Forelimb muscle (tissue), 1 donor: ENCODE measurements at regions not wholly inside any gene's neighbourhood (a gene's known extent, or its start where the extent isn't known, plus 50 kb on each side); places are given as distances from the start of the nearest gene placed in this dataset.
A peak's percentile ranks its signal among the peaks of the same experiment; 100 is the strongest.
"Not testable (repeated sequence)": the region's sequence is repeated elsewhere in the genome, so short reads cannot be mapped to it uniquely, and the experiment has no call there.

Experiments used
- DNase-seq: peaks from one replicate; pipeline ENCODE4 v3.0.0-alpha.2; 2013; ENCODE audit warnings: low read depth

GRCh38 chr14:81584495-81584894 is 50.8 kb upstream of the SEL1L start:
- DNase-seq, result no peak

- no peak for DNase-seq
These were observed 55.9 kb upstream of the SEL1L start for GRCh38 chr14:81589381-81590065.

DNA sequence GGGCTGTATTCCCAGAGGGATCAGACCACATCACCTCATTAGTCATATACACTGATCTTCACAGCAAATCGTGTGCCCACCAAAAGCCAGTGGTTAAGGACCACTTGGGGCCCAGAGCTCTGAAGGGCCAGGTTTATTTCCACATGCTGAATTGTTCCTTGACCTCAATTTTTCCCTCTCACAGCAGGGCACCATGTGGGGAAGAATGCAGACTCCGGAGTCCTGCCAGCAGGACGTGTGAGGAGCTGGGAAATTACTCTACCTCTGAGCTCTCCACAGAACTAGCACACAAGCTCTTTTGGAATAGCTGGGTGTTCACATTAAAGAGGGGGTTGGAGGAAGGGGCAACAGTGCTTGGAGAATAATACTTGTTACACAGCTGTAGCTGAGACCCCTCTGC is 57.6 kb upstream of the SEL1L start:
- no peak for DNase-seq

GRCh38 chr14:81594012-81594411 is 60.4 kb upstream of the SEL1L start:
- no peak for DNase-seq

- no peak for DNase-seq
These were observed 72.0 kb upstream of the SEL1L start for GRCh38 chr14:81605660-81606059.

DNA sequence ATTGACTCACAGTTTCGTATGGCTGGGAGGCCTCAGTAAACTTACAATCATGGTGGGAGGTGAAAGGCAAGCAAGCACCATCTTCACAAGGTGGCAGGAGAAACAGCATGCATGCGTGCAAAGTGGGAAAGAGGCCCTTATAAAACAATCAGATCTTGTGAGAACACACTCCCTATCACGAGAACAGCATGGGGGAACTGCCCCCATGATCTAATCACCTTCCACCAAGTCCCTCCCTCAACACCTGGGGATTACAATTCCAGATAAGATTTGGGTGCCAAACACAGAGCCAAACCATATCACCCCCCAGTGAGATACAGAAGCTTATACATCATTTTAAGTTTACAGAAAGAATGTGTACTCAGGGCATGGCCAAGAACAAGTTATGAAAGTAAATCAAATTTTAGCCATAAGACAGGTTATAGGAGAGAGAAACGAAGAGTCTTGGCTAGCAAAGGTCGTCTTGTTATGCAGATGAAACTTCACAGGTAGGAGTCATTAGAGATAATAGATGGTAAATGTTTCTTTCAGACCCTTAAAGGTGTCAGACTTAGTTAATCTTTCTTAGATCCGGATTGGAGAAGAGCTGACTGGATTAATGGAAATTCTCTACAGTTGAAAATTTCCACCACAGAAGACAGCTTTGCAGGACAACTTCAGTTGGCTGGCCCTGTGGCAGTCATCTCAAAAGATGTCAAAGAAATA is 79.8 kb upstream of the SEL1L start:
- DNase-seq, result no peak

DNA sequence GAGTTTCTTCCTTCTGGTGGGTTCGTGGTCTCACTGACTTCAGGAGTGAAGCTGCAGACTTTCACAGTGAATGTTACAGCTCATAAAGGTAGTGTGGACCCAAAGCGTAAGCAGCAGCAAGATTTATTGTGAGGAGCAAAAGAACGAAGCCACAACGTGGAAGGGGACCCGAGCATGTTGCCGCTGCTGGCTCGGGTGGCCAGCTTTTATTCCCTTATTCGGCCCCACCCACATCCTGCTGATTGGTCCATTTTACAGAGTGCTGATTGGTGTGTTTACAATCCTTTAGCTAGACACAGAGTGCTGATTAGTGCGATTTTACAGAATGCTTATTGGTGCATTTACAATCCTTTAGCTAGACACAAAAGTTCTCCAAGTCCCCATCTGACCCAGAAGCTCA is 80.6 kb upstream of the SEL1L start:
- not testable (repeated sequence) for DNase-seq

DNA sequence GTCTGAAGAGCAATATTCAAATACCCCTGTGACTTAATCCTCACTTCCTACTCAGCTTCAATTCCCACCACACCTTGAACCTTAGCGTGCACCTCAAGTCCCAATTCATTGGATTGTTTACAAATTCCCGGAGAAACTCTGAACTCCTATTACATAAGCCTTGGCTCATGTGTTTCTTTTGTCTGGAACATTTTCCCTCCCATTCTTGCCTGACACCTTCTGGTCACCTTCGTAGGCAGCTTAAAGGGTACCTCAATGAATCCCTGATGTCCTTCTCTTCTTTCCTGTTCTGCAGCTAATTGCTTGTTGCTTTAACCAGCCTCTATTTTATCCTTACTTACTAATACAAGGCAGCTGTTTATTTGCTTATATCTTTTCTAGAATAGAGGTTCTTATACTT is 85.0 kb upstream of the SEL1L start:
- DNase-seq, result no peak

- no peak for DNase-seq
These were observed 86.2 kb upstream of the SEL1L start for GRCh38 chr14:81619816-81620215.

- not testable (repeated sequence) for DNase-seq
These were observed 90.2 kb upstream of the SEL1L start for GRCh38 chr14:81623771-81624396.

GRCh38 chr14:81625343-81625742 is 91.7 kb upstream of the SEL1L start:
- peak; percentile 26 for DNase-seq

GRCh38 chr14:81632157-81632556 is 98.5 kb upstream of the SEL1L start:
- no peak for DNase-seq

DNA sequence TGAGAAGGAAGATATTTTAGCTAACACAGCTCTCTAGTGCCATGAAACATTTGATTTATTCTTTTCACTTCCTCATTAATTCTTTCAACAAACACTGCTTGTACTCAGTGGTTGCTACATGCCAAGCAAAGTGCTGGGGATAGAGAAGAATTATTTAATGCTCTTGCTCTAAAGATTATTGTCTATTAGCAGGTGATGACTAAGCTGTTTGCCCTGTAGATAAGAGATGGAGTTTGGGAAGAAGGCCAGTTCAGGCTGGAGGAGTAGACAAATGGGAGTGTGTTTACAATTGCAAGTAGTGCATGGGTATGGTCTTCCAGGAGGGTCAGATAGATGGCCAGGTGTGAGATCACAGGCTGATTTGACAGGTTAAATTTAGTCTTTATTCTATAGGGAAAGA is 99.8 kb upstream of the SEL1L start:
- no peak for DNase-seq

DNA sequence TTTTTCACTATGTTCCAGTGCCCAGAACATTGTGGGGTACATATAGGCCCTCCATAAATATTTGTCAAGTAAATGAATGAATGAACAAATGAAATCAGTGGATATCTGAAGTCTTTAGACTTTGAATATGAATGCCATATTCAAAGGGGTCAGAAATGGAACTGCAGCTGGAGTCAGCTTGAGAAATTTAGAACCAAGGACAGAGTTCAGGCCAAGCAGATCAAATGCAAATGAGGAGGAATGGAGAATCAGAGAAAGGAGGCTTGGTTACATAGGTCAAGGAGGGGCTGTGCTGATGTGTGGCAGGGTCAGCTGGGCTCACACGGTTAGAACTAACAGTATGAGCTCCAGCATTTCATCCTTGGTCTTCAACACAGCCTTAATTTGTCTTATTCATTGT is 104.0 kb upstream of the SEL1L start:
- DNase-seq, result no peak

DNA sequence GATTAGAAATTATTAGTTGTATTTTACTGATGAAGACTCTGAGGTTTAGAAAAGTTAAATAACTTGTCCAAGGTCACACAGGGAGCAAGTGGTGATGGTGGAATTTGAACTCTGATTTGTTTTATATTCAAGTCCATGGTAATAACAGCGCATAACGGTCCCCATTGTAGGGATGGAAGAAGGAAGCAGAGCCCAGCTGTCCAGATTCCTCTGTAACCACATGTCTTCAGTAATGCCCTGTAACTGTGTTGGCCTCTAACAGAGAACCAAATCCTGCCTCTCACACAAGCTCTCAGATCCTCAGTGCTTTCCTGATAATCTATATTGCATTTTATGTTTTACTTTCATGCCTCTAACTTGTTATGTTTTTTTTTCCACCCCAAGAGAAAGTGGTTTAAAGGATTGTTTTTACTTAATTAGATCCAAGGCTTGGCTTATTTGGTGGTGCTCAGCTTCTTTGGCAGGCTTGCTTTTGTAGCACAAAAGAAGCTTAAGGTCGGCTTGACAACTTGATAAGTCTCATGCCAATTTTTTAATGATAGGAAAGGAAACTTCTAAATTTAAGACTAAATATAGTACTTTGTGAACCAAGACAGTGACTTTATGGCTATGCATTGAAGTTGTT is 105.1 kb upstream of the SEL1L start:
- no peak for DNase-seq

DNA sequence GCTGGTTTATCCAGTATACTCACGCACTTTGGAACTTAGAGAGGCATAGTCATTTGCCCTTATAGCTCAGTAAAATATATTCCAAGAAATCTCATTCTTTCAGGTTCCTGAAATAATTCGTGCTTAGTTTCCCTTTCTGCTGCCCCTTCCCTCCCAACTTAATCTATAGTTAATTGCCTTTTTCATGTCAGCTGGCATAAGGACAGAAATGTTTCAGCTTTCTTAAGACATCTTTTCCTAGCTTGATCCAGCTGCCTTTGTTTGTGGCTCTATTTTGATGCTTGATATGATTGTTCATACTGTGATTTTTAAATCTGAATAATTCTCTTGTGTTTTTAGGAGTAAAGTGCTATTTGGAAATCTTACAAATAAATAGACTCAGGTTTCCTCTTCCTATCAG is 120.0 kb upstream of the SEL1L start:
- no peak for DNase-seq

DNA sequence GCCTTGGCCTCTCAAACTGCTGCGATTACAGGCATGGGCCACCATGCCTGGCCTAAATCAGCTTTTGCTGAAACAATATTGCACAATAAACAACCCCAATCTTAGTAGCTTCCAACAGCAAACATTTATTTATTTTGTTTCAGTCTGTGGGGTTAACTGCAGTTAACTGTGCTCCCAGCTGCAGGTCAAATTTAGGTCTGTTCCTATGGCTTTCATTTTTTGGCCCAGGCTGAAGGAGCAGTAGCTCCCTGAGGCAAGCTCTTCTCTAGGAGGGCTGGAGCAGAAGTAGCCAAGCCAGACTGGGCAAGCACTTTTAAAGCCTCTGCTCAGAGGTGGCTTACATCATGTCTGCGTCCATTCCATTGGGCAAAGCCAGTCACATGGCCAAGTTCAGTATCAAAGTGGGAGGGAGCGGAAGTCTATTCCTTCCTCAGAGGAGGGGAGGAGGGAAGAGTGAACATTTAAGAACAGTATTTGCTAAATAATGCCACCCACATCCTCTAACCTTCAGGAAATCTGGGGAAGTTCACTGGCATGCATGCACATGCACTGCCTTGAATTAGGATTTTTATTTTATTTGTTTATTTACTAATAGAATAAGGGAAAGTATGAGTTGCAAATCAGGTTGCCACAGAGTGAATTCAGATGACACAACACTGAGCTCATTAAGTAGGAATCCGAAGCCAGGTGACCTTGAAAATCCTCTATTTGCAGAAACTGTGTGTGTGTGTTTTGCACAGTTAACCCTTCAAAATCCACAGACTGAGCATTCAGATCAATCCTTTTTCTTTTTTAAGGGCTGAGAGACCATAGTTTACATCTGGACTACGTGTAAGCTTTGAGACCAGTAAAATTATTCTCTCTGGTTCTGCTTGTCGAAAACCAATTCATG is 122.0 kb upstream of the SEL1L start:
- peak; percentile 32 for DNase-seq

- no peak for DNase-seq
These were observed 123.2 kb upstream of the SEL1L start for GRCh38 chr14:81656811-81657210.

- DNase-seq, result no peak
These were observed 128.4 kb upstream of the SEL1L start for GRCh38 chr14:81662066-81662465.

GRCh38 chr14:81662570-81663197 is 129.0 kb upstream of the SEL1L start:
- DNase-seq, result no peak

- no peak for DNase-seq
These were observed 135.1 kb upstream of the SEL1L start for GRCh38 chr14:81668626-81669274.
